Activated CD8-positive, alpha-beta memory T cell treated with anti-CD3 and anti-CD28 coated beads for 36 hours (primary cell): ENCODE measurements at regions not wholly inside any gene's neighbourhood (a gene's known extent, or its start where the extent isn't known, plus 50 kb on each side); places are given as distances from the start of the nearest gene placed in this dataset.

ENCODE experiments used
- CTCF ChIA-PET: fragments of 350-600 bp; sonication (Branson Sonifier 250); formaldehyde crosslinking; loops from one replicate; lab custom pipeline; 2021; ENCODE audit warnings: antibody characterized with exemption; lab: Charles Lee
- POLR2A ChIA-PET: fragments of 350-600 bp; sonication (Branson Sonifier 250); formaldehyde crosslinking; loops from one replicate; lab custom pipeline; 2021; ENCODE audit warnings: antibody characterized with exemption; lab: Charles Lee

DNA sequence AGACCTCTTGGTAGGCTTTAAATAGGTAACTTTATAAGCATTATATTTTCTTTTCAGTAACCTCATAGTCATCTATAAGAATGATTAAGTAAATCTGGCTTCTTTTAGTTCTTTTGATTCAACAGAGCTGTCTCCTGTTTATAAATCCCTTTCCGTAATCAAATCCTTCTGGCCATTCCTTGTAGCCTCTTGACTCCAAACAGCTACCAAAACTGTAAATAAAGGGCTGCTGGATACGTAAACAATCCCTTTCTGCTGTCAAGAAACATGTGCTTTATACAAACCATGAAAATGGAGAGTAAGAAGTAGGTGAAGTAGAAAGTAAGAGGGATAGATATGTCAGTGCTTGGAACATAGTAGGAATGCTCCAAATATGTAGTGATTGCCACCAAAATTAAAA, 183.2 kb upstream of the CASK start:
- ChIA-PET CTCF (no interaction called here), POLR2A (no interaction called here)

DNA sequence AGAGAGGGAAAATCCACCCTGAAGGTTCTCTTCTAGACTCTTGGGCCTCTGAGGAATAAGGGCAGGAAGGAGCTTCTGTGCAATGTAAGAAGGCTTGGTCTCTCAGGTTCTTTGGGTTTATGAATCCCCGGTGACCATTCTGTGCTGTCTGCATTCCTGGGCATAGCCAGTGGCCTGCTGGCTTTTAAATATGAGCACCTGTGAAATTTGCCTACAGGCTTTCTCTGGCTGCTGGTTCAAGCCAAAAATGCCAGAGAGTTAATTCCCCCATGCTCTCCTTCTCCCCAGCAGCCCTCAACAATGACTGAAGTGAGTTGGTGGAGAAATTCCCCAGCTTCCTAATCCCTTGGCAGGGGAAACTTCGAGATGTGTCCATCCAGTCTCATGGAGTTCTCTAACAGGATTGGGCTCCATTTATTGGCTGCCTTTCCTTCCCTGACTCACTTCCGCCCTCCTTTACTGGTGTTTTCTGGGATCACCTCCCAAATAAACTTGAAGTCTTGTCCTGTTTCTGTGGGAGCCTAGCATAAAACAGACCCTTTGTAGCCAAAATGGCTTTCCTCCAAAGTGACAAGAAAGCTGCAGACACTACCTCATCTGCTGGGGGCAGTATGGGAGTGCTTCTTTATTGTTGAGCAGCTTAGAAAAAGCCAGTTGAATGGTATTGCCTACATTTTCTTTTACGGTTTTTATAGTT, 179.4 kb upstream of the CASK start:
- ChIA-PET POLR2A (no interaction called here), CTCF (no interaction called here)

GRCh38 chrX:42098900-42099299, 175.5 kb upstream of the CASK start:
- CTCF ChIA-PET = no interaction called here
- POLR2A ChIA-PET = no interaction called here

DNA sequence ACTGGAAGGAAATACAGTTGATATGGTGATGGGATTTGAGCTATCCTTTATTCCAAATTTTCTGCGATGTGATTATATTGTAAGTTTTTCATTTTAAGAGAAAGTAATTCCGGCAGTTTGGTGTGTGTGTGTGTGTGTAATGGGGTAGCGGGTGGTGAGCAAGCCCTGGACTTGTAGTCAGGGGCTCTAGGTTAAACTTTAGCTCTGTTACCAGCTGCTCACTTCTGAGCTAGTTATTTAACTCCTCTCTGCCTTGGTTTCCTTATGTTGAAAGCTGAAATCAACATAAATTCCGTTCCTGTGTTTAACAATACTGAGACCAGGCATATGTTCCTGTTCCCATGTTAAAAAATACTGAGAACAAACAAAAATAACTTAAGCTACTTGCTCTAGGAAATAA, 174.1 kb upstream of the CASK start:
- ChIA-PET POLR2A (no interaction called here), CTCF (no interaction called here)

DNA sequence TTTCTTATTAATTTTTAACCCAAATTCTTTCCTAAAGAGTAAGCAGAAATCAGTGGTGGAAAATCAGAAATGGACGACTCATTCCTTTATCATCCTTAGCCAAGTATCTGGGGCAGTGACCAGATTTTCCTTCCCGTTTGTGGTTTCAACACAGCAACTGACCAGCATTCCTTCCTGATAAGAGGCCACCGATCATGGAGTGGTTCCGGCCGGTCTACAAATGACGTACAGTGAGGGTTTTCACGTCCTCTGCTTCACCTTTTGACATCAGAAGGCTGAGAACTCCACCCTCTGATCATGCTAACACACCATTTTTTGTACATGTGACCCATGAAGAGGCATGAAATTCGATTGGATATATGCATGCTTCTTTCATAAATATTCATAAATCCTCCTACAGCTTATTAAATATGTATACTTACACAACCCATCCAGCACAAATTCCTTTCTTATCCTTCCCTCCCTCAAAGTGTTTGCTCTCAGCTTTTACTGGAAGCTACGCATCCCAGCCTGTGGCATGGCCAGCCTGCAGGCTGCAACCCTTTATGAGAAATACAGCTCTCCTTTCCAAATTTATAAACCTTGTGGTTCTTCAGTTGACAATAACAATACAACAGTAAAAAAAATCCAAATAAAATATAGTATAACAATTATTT, 173.0 kb upstream of the CASK start:
- CTCF ChIA-PET = no interaction called here
- POLR2A ChIA-PET = no interaction called here

DNA sequence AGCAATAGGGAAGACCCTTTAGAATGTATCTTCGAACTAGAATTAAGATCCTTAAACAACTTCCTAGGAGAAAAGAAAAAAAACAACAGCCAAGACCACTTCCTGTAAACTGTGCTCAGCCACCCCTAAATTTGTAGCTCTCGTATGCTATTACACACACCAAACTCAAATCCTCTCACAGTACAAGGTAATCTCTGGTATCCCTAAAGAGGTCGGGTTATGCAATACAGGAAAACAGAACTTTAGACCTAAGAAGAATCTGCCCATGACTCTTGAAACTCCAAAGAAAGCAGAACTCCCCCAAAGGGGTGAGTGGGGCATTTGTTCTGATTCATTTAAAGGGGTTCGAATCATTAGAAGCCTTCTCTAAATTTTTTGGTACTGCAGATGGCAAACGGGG, 170.9 kb upstream of the CASK start:
- ChIA-PET POLR2A (no interaction called here), CTCF (interaction anchor here (1.2 kb wide), 1 partner anchor 36 kb away, joined by 4 read pairs; no protein-coding TSS in a partner anchor)

- ChIA-PET CTCF (interaction anchor here (1.2 kb wide), 1 partner anchor 36 kb away, joined by 4 read pairs; no protein-coding TSS in a partner anchor), POLR2A (no interaction called here)
Measured at GRCh38 chrX:42093756-42094155, 170.4 kb upstream of the CASK start.

- ChIA-PET POLR2A (no interaction called here), CTCF (no interaction called here)
Measured at GRCh38 chrX:42090395-42090794, 167.0 kb upstream of the CASK start.

GRCh38 chrX:42089031-42089430, 165.7 kb upstream of the CASK start:
- CTCF ChIA-PET = no interaction called here
- POLR2A ChIA-PET = no interaction called here

GRCh38 chrX:42087960-42088359, 164.6 kb upstream of the CASK start:
- ChIA-PET CTCF (no interaction called here), POLR2A (no interaction called here)

DNA sequence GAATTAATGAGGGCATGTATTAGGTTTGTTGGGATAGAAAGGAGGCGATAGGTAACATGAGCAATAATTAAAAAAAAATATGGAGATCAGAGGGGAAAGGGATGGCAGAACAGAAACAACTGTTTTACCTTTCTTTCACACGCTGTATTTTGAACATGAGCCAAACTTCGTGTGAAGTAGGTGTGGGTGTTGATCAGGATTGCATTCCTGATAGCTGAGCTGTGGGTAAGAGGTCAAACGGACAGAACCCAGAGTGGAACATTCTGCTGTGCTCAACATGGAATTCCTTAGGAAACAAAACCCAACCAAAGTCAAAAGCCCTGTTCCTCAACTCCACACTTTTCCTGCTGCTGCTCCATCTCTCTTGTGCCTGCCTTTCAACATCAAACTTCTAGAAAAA, 162.5 kb upstream of the CASK start:
- ChIA-PET POLR2A (no interaction called here), CTCF (no interaction called here)

DNA sequence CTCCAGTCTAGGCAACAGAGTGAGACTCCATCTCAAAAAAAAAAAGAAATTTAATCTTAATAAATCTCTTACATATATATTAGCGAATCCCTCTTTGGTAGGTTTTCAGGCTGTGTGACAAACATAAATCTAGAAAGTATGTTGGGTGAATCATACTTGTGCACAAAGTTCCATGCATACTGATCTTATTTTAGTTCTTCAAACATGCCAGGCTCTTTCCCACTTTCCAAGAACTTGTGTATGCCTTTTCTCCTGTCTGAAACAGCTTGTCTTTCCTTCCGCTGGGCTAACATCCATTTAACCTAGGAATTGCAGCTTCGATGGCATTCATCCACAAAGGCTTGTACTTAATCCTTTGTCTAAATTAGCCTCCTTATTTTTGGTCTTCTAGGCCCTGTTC, 156.6 kb upstream of the CASK start:
- ChIA-PET POLR2A (no interaction called here), CTCF (no interaction called here)

DNA sequence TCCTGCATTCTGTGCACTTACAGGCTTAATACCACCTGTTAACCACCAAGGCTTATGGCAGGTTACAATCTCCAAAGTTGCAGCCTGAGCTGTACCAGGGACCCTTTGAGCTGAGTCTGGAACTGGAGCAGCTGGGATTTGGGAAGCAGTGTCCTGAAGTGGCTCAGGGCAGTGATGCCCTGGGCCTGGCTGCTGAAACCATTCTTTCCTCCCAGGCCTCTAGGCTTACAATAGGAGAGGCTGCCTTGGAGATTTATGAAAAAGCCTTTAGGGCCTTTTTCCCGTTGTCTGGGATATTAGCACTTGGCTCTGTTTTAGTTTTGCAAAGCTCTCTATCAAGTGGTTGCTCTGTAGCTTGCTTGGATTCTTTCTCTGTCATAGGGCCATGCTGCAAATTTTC, 154.3 kb upstream of the CASK start:
- ChIA-PET POLR2A (no interaction called here), CTCF (no interaction called here)

DNA sequence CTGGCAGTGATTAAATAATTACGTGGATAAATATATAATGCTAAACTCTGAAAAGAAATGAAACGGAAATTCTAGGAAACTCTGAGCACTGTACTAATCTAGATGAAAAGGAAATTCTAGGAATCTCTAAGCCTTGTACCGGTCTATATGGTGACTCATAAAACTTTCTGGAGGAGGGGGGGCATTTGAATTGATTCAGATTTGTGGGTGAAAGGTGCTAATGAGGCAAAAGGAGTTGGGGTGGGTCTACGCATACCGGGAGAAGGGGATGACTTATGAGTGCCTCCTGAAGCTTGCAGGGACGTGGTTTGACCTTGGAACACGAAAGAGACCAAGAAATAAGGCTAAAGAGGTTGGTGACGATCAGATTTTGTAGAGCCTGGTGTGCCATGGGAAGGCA, 151.7 kb upstream of the CASK start:
- POLR2A ChIA-PET = no interaction called here

GRCh38 chrX:42073448-42073847, 150.1 kb upstream of the CASK start:
- CTCF ChIA-PET = no interaction called here

More for the DNA sequence above, 151.7 kb upstream of the CASK start:
- CTCF ChIA-PET = no interaction called here

DNA sequence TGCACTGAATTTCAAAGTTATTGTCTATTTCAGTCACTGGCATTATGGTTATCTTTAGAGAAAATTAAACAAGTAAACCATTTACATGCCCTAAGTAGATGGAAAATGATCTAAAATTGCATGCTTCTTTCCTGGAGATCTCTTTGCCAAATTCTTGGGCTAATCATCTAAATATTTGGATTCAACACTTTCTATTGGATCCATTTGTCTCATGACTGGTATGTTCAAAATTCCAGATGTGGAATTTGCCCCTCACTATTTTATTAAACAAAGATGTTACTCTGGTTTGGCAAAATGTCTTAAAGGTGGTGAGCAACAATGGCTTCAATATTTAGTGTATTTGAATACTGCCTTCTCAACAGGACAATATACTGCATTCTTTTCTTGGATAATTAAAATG, 147.5 kb upstream of the CASK start:
- ChIA-PET POLR2A (no interaction called here), CTCF (no interaction called here)

More at GRCh38 chrX:42073448-42073847, 150.1 kb upstream of the CASK start:
- POLR2A ChIA-PET = no interaction called here

- CTCF ChIA-PET = interaction anchor here (0.7 kb wide), 1 partner anchor 256 kb away, joined by 3 read pairs; no protein-coding TSS in a partner anchor
Measured at GRCh38 chrX:42054256-42054655, 130.9 kb upstream of the CASK start.

DNA sequence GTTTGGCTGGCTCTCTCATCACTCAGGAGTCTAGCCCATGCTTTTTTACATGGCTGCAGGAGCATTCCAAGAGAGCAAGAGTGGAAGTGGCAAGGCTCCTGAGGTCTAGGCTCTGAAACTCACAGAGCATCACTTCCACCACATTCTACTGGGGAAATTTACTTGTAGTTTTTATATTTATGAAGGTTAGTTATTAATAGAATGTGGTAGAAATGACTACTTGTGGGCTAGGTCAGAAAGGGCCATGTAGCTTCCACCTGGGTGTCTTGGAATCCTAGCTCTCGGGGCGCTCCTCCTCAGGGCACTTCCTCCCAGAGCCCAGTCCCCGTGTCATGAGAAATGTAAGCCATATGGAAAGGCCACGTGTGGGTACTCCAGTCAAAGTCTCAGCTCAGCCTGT, 127.0 kb upstream of the CASK start:
- ChIA-PET POLR2A (no interaction called here), CTCF (no interaction called here)

More at GRCh38 chrX:42054256-42054655, 130.9 kb upstream of the CASK start:
- POLR2A ChIA-PET = no interaction called here

- CTCF ChIA-PET = no interaction called here
- POLR2A ChIA-PET = no interaction called here
Measured at GRCh38 chrX:42047886-42048285, 124.5 kb upstream of the CASK start.

- ChIA-PET CTCF (no interaction called here), POLR2A (no interaction called here)
Measured at GRCh38 chrX:42028109-42028508, 104.8 kb upstream of the CASK start.

DNA sequence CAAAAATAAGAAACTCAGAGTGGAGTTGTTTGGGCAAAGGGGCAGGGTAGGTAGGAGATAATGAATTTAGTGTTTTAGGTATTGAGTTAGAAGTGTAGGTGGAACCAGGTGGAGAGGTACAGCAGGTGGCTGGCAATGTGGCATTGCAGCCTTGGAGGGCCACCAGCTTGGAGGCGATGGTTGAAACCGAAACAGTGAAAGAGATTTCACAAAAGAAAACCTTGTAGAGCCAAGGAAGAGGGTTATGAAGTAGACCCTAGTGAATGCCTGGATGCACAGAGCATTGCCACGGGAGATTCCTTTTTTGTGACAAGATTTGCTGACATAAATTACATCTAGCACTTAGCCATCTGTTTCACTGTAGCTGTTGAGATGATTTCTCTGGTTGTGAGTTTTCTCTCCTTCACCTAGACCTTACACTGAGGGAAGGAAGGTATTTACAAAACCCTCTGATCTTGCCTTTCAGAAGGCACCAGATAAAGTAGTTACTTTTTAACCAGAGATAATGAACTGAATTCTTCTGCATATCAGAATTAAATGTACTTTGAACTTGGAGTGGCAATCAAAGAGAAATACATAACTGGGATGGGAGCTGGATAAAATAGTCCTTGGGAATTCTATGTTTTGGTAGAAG, 104.1 kb upstream of the CASK start:
- ChIA-PET POLR2A (no interaction called here), CTCF (no interaction called here)
